Stimulated activated CD4-positive, alpha-beta T cell treated with anti-CD3 and anti-CD28 coated beads, Interleukin-15, amount 100 ng/mL, for 1 hour (primary cell): ENCODE measurements at regions not wholly inside any gene's neighbourhood (a gene's known extent, or its start where the extent isn't known, plus 50 kb on each side); places are given as distances from the start of the nearest gene placed in this dataset.

Experiments
- DNase-seq, 2 donors: peaks; one replicate each; pipeline ENCODE4 v3.0.0-alpha.2; 2020; ENCODE audit warnings: low read depth in 1 of 2, low spot score in 1 of 2

- no peak for DNase-seq
Observed at GRCh38 chr13:70694996-70695715, 586.9 kb upstream of the KLHL1 start.

DNA sequence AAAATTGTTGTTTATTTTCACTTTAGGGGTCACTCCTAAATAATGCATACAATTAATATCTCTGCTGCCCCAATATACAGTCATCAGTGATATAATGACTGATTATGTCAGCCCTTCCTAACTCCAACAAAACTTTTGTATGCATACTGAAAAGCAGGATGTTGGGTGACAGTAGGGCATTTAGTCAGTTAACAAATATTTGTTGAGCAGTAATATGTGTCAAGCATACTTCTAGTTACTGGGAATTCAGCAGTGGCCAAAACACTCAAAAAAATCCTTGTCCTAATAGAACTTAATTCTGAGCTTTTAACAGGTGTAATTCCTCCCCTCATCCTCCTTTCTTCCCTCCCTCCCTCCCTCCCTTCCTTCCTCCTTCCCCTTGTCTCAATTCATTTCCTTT, 560.7 kb upstream of the KLHL1 start:
- DNase-seq: no peak

DNA sequence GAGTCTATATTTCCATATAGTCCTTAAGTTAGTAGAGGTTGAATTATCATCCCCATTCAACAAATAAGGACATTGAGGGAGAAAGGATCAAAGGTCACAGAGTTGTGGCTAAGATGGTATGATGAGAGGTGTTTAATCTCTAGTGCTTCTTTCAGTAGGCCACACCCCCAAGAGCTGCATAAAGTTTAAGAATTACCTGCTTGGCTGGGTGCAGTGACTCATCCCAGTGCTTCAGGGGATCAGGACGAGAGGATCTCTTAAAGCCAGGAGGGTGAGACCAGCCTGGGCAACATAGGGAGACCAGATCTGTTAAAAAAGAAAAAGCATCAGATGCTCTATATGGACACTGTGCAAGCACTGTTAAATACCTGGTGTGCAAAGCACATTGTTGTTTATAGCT, 560.0 kb upstream of the KLHL1 start:
- DNase-seq: no peak

GRCh38 chr13:70666883-70667556, 558.8 kb upstream of the KLHL1 start:
- DNase-seq: no peak

DNA sequence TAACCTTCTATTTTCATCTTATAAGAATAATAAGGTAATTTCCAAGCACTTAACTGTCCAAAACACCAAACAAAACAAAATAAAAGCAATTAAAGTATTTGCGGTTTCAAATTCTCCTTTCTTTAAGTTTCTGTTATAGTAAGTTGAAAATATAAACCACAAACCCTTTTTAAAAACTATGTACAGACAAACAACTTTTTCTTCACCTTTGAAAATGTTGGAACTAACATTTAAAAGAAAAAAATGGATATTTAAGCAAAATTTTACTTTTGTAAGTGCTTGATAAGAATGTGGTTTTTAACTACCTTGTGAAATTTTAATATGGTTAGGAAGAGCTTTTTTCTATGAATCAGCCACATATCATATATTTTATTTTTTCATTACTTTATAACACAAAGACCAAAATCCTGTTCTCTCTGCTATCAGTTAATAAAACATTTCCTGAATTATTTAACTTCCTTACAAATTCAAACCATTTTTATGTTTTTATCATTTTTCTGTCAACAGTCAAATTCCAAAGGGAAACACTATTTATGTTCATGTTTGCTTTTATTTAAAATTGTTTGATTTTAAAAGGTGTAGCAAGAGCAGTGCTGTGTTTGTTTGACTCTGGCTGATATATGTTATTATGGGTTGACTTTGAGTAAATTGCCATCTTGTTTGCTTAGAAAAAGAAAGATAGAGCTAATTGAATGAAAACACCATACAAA, 554.1 kb upstream of the KLHL1 start:
- no peak for DNase-seq

DNA sequence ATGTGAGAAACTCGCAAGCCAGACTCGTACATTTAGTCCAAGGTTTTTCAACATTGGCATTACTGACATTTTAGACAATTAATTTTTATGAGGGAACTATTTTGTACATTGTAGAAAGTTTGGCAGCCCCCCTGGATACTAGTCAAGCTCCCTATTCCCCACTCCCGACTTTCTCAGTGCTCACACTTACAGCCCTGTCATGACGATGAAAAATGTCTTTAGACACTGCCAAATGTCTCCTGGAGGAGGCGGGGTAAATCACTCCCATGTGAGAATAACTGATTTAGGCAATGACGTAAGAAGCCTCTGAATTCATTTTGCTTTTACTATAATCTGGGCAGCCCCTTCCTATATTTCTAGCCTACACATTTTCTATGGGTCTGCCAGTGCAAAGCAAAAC, 535.8 kb upstream of the KLHL1 start:
- no peak for DNase-seq

- no peak for DNase-seq
Observed at GRCh38 chr13:70634893-70635292, 526.6 kb upstream of the KLHL1 start.

DNA sequence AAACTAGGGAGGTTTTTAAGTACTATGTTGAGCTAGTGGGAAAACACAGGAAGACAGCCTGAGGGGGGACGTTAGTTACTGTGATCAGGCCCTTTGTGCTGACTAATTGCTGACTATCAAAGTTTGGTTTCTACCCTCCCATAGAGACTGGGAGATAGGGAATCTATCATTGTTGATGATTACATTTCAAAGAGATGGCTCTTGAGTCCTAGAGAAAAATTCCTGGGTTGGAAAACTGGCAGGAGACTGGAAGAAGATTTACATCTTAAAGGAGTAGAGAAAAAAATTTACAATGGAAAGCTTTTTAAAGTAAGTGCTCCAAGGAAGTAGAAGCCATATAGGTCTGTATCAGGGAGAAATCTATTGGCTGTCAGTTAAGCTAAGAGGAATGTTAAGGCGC, 522.0 kb upstream of the KLHL1 start:
- no peak for DNase-seq

GRCh38 chr13:70623239-70623638, 515.0 kb upstream of the KLHL1 start:
- DNase-seq: no peak

DNA sequence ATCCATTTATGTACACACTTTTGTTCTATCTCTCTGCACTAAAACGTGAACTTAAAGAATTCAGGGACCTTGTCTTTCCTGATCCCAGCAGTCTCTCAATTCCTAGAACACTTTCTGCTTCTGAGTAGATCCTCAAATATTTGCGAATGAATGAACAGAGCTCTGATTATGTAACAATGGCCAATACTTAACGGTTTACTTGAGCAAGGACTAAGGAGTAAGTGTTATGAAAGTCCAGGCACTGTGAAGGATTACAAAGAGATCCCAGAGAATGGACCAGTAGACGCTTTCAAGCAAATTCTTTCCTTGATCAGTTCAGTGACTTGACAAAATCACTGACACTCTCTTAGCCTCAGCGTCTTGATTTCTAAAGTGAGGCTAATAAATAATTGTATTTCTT, 514.5 kb upstream of the KLHL1 start:
- no peak for DNase-seq

- DNase-seq: no peak
Observed at GRCh38 chr13:70619936-70620335, 511.7 kb upstream of the KLHL1 start.

DNA sequence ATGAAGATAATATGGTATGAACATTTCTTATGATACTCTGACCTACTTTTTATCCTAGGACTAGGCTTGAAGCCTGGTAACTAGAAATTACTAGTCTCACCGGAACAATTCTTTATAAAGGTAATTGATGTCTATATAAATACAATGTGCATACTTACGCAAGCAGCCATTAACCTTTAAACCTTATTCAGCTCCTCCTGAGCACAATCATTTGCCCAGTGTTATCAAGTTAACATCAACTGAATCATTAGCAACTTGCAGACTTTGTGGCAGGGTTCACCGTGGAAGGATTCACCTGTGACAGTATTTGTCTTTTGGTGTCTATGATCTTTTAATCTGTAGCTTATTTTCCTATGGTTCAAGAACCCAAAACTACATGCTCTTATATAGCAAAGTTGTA, 508.6 kb upstream of the KLHL1 start:
- no peak for DNase-seq

- no peak for DNase-seq
Observed at GRCh38 chr13:70613295-70613694, 505.0 kb upstream of the KLHL1 start.

- DNase-seq: no peak
Observed at GRCh38 chr13:70612881-70613280, 504.6 kb upstream of the KLHL1 start.

DNA sequence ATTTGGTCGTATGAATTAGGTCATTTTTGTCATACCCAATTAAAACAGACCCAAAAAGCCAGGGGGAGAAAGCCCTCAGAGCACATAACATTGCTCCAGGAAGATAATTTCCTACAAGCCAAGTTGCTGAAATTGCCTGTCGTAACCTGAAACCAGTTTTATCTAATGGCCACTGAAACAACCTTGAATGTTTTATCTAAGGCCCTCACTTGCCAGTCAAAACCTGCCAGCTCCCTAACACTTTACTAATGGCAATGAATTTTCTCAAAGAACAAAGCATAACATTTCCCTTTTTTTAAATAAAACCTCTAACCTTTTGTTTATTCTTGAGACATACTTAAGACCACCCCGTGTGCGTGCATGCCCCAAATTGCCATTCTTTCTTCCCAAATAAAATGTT, 496.2 kb upstream of the KLHL1 start:
- DNase-seq: no peak

DNA sequence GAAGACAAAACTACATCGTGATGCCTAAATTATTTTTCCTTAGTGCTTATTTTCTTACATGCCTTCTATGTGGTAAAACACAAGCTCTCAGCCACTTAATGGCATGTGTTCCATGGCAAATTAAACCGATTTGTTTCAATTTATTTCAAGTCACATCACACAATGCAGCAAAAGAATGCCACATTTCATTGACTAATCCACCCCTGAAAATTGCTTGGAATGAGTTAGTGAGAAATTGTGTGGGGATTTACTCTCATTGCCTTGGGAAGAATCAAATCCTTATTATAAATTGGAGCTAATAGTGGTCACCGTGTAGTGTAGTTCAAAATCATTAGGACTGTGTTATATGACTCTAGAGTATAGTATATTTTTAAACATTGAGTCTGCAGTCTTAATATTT, 485.5 kb upstream of the KLHL1 start:
- DNase-seq: no peak

DNA sequence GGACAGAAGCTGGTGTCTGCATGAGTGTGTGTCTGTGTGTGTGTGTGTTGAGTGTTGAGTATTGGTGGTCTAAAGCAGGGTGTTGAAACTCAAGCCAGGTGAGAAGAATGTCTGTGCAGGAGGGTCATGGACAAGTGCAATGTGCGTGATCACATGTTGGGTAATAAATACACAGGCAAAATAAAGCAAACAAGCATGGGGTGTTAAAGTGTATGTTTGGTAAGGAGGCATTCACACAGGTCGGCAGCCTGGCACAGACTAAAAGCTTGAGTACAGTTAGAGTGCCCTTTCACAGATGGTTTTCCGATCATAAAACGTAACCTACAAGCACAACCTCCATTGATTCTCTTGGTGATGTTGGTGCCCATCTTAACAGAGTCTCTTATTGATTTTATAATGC, 476.9 kb upstream of the KLHL1 start:
- no peak for DNase-seq

DNA sequence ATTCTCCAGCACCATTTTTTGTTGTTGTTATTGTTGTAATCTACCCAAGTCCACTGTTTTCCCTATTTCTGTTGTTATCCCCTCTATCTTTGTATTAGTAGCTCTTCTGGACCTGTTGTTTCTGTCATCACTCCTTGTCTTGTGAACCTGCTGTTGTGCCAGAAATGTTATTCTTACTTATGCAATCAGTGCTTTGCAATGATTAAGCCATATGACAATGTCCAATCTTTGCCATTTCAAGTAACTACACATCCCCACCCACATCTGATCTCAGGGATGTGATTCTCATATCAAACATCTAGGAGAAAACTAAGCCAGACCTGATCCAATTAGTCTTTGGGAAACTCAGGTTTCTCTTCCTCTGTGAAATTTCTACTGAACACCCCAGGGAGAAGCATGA, 472.6 kb upstream of the KLHL1 start:
- DNase-seq: no peak

- no peak for DNase-seq
Observed at GRCh38 chr13:70579941-70580340, 471.7 kb upstream of the KLHL1 start.

DNA sequence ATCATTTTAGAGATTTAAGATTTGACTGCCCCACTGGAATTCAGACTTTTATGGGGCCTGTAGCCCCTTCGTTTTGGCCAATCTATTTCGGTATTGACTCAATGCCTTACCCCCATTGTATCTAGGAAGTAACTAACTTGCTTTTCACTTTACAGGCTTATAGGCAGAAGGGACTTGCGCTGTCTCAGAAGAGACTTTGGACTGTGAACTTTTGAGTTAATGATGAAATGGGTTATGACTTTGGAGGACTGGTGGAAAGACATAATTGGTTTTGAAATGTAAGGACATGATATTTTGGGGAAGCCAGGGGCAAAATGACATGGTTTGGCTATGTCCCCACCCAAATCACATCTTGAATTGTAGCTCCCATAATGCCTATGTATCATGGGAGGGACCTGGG, 463.0 kb upstream of the KLHL1 start:
- DNase-seq: no peak

DNA sequence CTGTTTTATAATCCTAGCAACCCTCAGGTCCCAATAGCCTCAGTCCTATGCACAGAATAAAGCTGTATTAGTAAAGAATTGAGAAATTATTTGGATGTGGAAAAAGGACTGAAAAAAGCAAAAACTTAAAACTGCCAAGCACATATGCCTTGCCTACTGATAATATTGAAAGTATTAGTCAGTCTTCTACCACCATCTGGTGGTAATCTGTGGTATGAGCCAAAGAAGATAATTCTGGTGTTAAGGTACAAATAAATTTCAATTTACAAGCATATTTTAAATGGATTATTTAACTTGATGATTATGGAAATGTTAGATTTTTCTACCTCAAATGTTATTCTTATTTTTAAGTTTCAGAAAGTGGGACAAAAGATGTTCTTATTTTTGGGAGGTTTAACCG, 460.3 kb upstream of the KLHL1 start:
- no peak for DNase-seq

DNA sequence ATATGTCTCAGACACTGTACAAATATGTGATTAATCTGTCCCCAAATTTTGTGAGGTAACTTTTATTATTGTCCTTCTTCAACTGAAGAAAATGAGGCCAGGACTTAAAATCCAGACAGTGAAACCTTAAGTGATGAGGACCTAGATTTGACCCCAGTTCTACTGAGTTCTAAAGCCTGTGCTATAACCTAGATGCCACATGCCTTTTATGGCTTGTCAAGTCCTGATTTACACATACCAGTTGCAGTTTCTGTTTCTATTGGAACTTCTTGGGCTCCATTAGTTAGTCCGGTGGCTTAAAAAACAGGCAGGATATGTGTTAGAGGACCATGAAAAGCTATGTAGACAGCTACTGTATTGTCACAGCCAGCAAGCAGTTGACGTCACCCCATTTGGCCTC, 436.5 kb upstream of the KLHL1 start:
- no peak for DNase-seq

GRCh38 chr13:70541451-70541850, 433.2 kb upstream of the KLHL1 start:
- no peak for DNase-seq
